Right lobe of liver (tissue), 6 donors: ENCODE measurements at regions not wholly inside any gene's neighbourhood (a gene's known extent, or its start where the extent isn't known, plus 50 kb on each side); places are given as distances from the start of the nearest gene placed in this dataset.

ENCODE experiments used
- ATAC-seq, 4 donors: fragments of 200-7000 bp; cut with Tn5 transposase; one replicate each; pipeline ENCODE4 v1.9.1; 2020; ENCODE audit warnings: mild to moderate bottlenecking in 4 of 4, moderate library complexity in 4 of 4
- DNase-seq, 3 donors: peaks; one replicate each; pipeline ENCODE4 v3.0.0-alpha.2; 2020
- H3K27ac ChIP-seq, 3 donors: fragments of 200-600 bp; one replicate each; pipeline ENCODE4 v1.8.0; 2022
- H3K27me3 ChIP-seq, 2 donors: fragments of 200-600 bp; one replicate each; pipeline ENCODE4 v1.8.0; 2022
- H3K36me3 ChIP-seq, 4 donors: fragments of 200-600 bp; sonication (generic) in 1 of 4; one replicate each; pipeline versions ENCODE4 v1.5.1 to v1.8.0; 2017 to 2022; ENCODE audit warnings: control low read depth in 1 of 4
- H3K4me1 ChIP-seq, 4 donors: fragments of 200-600 bp; sonication (generic) in 1 of 4; one replicate each; pipeline versions ENCODE4 v1.5.1 to v1.8.0; 2017 to 2022; ENCODE audit warnings: control low read depth in 1 of 4
- H3K4me3 ChIP-seq, 3 donors: fragments of 200-600 bp; one replicate each; pipeline ENCODE4 v1.8.0; 2022
- H3K9me3 ChIP-seq, 4 donors: fragments of 200-600 bp; sonication (generic) in 1 of 4; one replicate each; pipeline versions ENCODE4 v1.5.1 to v1.8.0; 2017 to 2022; ENCODE audit warnings: control low read depth in 1 of 4
- CTCF ChIP-seq, 4 donors: fragments of 200-600 bp in 3 of 4; fragments of 450-650 bp in 1 of 4; IDR thresholded peaks; one replicate each; pipeline versions ENCODE4 v1.5.1 to v1.8.0; 2016 to 2022; ENCODE audit warnings: antibody characterized with exemption in 4 of 4, mild to moderate bottlenecking in 2 of 4
- POLR2A ChIP-seq: fragments of 450-650 bp; IDR thresholded peaks from one replicate; pipeline ENCODE4 v1.6.1; 2017; ENCODE audit warnings: antibody characterized with exemption, mild to moderate bottlenecking
- WGBS: methylation state at CpG from one replicate; pipeline ENCODE4 v1.1.6; 2018; ENCODE audit warnings: low coverage, low lambda C conversion rate; ENCODE audit not compliant: insufficient coverage; ENCODE audit errors: missing lambda C conversion rate; 5-methylcytosine and 5-hydroxymethylcytosine counted together
- intact Hi-C, 2 donors: fragments of 100-400 bp; cut with DNase I; formaldehyde crosslinking; loops; one replicate each; pipeline versions ENCODE4 v1.11.2 to v1.14.1; 2022
- donor health status: DM: no; HTN: yes; CAD: no.
- donor health status: DM: no; HTN: no; CAD: no.
- donor health status: DM: no; HTN: no; CAD: no.
- donor health status: DM: no; HTN: yes; CAD: no.
- donor health status: DM: no; HTN: yes; CAD: no.

- TF ChIP-seq POLR2A = no peak
- no peak for TF ChIP-seq CTCF (IDR thresholded peaks at IDR 0.05)
- H3K9me3 ChIP-seq = no peaks in the 10 kb centered on the region
- H3K4me1 ChIP-seq = no peaks in the 10 kb centered on the region
- no peak overlapping the region for H3K4me3 ChIP-seq
- intact Hi-C loops = no loop called here
- no peaks in the 10 kb centered on the region for H3K27me3 ChIP-seq
- no peak overlapping the region for H3K27ac ChIP-seq
- no peaks in the 10 kb centered on the region for H3K36me3 ChIP-seq
- ATAC-seq (no peak), DNase-seq (no peak)
- 33% methylated on average over 1 of the region's 5 CpGs for WGBS
Observed at GRCh38 chr5:15132816-15133405, 261.3 kb upstream of the ANKH start.

GRCh38 chr5:15131909-15132308 lies 260.3 kb upstream of the ANKH start:
- no peaks in the 10 kb centered on the region for H3K9me3 ChIP-seq
- no peak overlapping the region for H3K27ac ChIP-seq
- intact Hi-C loops = no loop called here
- TF ChIP-seq POLR2A = no peak
- TF ChIP-seq CTCF (IDR thresholded peaks at IDR 0.05) = no peak
- H3K36me3 ChIP-seq = no peaks in the 10 kb centered on the region
- WGBS = 43% methylated on average over 2 of the region's 5 CpGs
- H3K27me3 ChIP-seq = no peaks in the 10 kb centered on the region
- H3K4me1 ChIP-seq = no peaks in the 10 kb centered on the region
- no peak for ATAC-seq
- DNase-seq = no peak
- H3K4me3 ChIP-seq = no peak overlapping the region

GRCh38 chr5:15124871-15125568 lies 253.4 kb upstream of the ANKH start:
- H3K4me3 ChIP-seq = no peak overlapping the region
- H3K4me1 ChIP-seq = no peaks in the 10 kb centered on the region
- intact Hi-C loops = no loop called here
- no peaks in the 10 kb centered on the region for H3K9me3 ChIP-seq
- H3K36me3 ChIP-seq = no peaks in the 10 kb centered on the region
- TF ChIP-seq POLR2A = no peak
- TF ChIP-seq CTCF (IDR thresholded peaks at IDR 0.05) = no peak
- DNase-seq (no peak), ATAC-seq (no peak)
- 69% methylated on average over 2 of the region's 2 CpGs for WGBS
- H3K27me3 ChIP-seq = no peaks in the 10 kb centered on the region
- H3K27ac ChIP-seq = no peak overlapping the region

GRCh38 chr5:15124461-15124860 lies 252.9 kb upstream of the ANKH start:
- H3K27me3 ChIP-seq = no peaks in the 10 kb centered on the region
- WGBS = 67% methylated on average over 3 of the region's 3 CpGs
- no peak for DNase-seq
- no peak overlapping the region for H3K27ac ChIP-seq
- intact Hi-C loops = no loop called here
- ATAC-seq = no peak
- H3K9me3 ChIP-seq = no peaks in the 10 kb centered on the region
- no peaks in the 10 kb centered on the region for H3K4me1 ChIP-seq
- no peak for TF ChIP-seq CTCF (IDR thresholded peaks at IDR 0.05)
- TF ChIP-seq POLR2A = no peak
- H3K36me3 ChIP-seq = no peaks in the 10 kb centered on the region
- no peak overlapping the region for H3K4me3 ChIP-seq
